CD1c-positive myeloid dendritic cell (primary cell): ENCODE measurements at regions not wholly inside any gene's neighbourhood (a gene's known extent, or its start where the extent isn't known, plus 50 kb on each side); places are given as distances from the start of the nearest gene placed in this dataset.

ENCODE experiments used
- DNase-seq: peaks from one replicate; pipeline ENCODE4 v3.0.0-alpha.2; 2016; ENCODE audit errors: extremely low spot score

DNA sequence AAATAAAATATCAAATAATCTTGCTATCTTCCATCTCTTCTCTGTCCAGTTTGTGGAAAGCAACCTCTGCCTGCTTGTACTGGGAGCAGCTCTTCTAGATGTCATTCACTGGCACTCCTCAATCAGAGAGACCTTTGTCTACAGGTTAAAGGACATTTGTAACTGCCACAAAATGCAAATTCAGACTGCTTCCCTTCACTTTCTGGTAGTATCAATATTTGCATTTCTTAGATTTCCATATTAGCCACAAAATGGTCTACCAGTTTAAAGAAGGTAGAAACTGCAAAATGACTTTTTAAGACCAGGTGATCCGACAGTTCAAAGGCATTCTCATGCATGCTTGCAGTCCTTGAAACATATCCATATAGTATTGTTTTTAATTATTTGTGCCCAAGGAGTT lies 51.7 kb upstream of the RCN1 start:
- DNase-seq = no peak

DNA sequence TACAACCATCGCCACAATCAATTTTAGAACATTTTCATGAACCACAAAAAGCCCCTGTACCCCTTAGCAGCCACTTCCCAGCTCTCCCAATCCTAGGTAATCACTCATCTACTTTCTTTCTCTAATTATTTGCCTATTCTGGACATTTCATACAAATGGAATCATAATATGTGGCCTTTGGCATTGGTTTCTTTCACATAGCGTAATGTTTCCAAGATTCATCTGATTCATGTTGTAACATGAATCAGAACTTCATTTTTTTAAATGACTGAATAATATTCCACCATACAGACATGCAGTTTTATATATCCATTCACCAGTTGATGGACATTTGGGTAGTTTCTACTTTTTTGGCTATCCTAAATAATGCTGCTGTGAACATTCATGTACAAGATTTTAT lies 56.2 kb upstream of the RCN1 start:
- DNase-seq = no peak

DNA sequence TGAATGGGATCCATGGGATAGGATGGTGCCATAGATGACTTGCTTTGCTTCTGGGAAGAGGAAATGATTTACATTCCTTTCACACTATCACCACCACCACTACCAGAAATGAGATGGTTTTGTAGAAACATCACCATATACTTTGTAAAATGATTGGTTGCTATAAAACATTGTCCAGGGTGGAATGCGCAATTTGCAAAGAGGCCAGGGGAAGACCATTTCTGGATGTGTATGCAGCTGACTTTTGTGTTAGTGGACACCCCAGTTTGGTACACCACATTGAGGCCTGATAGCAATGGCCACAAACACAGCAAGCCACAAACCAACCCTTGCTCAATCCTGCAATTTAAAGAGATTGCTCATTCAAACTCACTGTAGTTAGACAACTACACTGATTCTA lies 56.7 kb upstream of the RCN1 start:
- DNase-seq = no peak

DNA sequence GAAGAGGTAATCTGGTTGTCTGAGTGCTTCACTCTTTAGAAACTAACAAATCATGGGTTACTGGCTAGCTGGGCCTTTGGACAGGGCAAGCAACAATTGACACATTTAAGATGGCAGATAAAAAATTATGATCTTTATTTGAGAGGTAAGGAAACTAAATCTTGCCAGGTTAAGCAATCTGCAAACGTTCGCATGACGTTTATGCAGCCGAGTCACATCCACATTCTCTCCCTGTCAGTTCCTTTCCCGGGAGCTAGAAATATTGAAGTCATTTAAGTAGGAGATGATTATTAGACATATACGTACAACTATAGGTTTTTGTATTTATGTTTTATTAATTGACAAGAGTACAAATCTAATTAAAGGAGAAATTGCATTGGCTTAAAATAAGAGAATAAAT lies 57.4 kb upstream of the RCN1 start:
- DNase-seq = peak; percentile 5

DNA sequence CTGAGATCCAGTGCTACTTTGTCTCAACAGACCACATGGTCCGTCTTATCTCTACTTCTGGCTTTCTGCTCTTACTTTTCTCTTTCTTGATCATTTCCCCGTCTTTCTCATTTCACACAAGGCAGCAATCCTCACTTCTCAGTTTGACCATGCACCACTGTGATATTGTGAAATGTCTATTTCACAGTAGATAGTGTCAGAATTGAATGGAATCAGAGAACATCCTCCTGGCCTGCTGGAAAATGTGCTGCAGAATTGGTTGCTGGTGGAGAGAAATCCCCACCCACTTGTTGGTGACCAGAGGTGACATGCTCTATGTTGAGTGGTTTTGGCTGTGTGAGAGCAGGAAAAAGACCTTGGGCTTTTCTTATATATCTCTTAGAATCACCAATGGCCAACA lies 57.8 kb upstream of the RCN1 start:
- DNase-seq = peak; percentile 47

DNA sequence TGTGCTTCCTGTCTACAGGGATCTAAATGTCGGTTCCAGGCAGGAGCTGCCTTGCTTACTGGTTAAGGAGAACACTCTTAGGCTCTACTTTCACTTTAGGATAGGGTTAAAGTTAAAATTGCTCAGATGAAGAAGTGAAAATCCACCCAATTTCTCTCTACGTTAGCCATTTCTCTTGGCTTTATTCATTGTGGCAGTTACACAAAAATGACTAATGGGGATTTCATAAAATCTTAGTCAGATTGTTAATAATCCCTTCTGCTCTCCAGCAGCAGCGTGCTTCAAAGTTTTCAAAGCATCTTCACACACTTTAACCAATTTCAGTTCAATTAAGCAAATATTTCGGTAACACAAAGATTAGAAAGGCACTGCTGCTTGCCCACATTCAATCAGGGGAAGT lies 58.4 kb upstream of the RCN1 start:
- DNase-seq = peak; percentile 51

DNA sequence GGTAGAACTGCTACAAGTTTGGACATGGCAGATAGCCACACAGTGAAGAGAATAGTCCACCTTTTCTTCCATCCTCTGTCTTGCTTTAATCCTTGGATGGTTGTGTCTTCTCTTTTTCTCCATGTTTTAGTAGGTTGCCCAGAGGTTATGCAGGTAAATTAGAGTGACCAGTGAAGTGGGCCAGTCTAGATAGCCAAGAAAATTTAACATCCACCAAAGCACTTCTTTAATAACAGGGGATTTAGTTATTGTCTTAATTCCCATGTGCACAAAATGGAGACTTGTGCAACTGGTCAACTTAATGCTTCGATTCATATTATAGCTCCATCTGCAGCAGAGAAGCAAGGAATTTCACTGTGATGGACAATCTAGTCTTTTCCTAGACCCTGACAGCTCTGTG lies 58.8 kb upstream of the RCN1 start:
- DNase-seq = no peak

DNA sequence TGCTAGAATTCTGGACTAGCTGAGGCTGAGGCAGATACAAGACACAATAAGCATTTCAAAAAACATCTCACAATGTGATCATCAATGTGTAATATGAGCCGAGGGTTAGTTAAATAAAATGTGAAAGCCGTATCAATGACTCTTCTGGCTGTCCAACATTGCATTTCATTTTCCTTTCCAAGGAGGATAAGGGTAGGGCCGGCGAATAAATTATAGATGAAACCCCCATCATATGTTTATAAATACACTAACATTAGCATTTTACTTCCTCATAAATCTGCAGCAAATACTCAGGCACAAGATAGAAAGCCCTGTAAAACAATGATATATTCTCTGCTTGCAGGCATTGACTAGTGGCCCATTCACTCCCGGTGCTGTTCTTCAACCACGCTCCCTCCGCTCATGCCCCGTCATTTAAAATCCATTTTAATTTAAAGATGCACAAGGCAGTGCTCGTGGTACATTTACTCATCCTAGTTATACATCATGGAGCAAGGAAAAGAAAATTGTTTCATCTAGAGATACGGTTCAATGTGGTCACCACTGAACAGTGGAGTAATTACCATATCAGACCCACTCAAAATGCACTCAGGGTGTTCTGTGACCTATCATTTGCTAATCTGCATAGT lies 59.9 kb upstream of the RCN1 start:
- DNase-seq = no peak

DNA sequence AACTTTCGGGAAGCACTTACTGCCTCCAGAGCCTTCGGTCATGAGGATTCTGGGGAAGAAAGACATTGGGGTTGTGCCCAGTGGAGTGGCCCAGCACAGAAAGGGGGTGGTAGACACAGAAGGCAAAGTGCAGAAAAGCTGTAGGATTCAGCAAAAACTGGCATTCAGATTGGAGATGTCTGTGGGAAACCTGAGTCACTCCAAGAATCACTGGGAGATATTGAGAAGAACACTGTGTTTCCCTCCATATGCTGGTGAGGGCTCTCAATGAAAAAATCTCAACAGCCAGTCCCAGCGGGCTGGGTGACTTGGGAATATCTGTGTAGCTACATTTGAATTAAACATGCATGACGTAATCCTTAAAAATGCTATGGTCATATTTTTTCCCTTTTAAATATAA lies 61.2 kb upstream of the RCN1 start:
- DNase-seq = no peak

DNA sequence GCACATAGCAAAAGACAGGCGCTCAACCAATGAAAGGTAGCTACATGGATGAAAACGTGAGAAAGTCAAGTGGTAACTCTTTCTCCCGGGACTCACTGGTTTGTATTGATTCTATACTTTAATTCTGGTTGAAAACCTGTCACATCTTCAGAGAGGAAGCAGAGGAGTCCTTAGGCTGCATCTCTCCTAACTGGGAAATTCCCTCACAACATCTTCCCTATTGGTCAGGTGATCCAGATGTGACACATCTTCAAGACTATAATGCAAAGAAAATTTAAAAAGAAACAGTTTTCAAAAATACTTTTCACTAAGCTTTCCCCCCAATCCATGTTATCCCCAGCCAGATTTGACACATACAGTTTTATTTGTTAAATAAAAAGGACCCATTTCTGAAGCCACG lies 62.7 kb upstream of the RCN1 start:
- peak; percentile 17 for DNase-seq

DNA sequence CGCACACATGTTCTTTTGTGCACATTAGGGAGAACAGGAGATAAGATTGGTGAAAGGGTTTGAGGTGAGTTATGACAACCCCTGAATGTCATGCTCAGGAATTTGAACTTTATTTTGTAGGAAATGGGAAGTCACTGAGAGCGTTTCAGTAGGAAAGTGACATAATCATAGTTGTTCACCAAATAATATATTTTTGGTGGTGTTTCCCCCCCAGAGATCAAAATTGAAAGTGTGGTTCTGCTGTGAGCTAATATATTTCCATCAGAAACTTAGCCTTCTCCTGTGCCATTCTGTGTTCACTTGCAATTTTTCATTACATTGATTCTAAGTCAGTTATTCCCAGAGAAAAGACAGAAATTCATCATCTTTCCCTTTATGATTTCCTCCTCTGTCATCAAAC lies 64.1 kb upstream of the RCN1 start:
- DNase-seq = no peak

DNA sequence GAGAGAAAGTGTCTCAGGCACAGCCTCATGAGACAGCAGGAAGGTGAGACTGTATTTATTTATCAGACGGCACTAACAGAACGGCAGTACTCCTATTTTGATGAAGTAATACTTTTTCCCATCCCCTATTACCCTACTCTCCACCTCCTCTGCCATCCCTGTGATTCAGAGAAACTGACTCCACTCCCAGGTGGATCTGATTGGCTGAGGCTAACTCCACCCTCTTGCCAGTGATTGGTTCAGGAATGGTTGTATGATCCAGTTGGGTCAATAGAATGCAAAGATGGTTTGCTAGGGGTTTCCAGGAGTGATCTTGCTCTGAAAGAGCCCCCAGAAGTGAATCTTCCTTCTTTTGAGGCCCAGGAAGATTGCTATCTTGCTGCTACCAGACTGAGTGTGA lies 65.9 kb upstream of the RCN1 start:
- no peak for DNase-seq

DNA sequence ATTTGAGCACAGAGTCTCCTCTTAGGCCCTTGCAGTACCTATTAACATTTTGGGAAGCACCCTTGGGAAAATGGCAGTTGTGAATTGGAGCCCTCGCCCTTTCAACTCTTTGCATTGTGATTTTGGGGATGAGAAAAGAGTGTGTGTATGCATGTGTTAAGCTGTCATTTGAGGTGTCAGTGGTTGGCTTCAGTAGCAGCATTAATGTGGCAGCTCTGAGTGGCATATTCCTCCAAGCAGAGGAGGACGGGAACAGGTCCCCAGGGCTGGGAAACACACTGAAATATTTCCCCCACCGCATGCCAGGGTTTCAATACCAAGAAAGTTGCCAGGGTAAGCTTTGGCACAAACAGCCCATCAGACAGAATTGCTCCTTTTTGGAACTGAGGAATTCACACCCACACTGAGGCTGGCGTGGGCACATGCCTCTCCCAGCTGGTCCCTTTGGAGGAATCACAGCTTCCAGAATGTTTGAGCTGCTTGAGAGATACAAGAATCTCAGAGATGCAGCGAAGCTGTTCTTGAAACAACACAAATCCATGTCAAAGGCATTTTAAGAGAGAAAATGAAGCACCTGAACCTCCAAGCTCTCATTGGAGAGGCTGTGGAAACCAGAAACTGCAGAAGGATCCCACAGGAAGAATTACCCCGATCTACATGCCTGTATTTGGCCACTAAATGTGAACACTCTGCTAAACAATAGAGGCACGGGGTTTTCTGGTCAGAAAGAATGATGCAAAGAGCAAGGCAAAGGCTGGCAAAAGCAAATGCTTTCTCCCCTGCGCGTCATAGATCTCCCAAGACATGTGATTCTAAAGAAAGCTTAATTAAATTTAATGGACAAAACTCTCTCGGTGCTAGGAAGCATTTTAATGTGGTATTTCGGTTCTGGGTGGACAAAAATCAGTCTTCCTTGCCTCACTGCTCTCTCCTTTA lies 67.2 kb upstream of the RCN1 start:
- DNase-seq = no peak

DNA sequence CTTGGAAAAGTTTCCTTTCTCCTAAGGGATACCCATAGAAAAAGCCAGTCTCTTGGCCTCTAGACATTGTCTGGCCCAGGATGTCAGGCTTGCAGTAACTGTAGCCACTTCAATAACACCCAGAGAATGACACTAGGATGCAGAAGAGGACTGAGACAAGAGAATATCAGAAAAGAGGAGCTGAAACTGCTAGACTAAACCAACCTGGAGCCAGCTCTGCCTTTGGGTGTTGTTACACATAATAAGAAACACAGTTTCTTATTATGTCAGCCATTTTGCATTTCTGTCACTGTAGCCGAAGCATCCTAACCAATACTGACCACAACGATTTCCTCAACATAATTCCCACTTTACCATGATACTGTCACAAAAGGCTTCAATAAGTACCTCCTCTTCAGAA lies 72.2 kb upstream of the RCN1 start:
- DNase-seq = no peak

DNA sequence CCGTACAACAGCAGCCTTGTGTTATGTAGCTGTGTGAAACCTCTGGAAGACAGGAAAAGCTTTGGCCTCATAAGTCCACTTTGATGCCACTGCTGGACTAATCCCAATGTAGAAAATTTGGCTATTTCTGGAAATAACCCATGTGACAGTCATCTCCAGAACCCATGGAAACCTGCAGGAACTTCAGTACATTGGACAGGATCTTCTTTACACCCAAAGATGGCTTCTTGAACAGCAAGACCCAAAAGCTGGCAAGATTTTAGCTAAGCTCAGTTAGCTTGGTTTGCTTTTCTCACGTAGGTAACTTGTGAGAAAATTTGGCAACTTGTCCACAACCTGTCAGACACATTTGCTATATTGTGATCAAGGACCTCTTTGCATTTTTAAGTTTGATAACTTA lies 74.8 kb upstream of the RCN1 start:
- DNase-seq = no peak

DNA sequence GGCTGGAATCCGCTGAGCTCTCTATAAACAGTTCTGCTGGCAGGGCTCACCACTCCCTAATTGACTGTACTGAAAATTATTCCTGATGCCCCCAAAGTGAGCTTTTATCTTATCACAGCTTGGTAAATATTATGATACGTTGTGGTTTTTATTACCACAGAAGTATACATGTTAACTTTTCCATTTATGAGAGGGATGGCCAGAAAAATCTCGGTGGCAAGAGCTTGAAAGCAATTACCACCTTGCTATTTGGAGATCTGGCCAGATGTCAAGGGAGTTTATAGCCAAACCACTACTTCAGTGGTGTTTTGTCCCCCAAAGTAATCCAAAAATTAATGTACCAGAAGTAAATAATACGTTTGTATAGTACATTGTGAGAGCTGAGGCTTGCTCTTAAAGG lies 75.4 kb upstream of the RCN1 start:
- DNase-seq = no peak

DNA sequence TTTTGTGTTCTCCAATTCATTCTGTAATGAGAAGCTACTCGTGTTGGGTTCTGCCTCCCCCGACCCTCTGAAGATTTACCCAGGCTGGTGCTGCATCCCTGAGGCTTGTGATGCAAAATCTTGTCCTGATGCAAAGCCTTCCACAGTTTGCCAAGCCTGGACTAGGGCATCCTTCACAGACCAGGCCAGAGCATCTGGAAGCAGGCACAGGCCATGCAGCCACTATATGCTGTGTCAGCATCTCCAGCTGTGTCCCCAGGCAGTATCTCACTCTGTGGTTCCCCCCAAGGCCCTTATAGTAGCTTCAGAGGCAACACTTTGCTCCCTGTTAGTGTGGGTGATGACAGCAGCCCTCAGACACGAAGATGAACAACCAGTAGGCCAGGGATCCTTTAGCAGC lies 77.3 kb upstream of the RCN1 start:
- DNase-seq = no peak

DNA sequence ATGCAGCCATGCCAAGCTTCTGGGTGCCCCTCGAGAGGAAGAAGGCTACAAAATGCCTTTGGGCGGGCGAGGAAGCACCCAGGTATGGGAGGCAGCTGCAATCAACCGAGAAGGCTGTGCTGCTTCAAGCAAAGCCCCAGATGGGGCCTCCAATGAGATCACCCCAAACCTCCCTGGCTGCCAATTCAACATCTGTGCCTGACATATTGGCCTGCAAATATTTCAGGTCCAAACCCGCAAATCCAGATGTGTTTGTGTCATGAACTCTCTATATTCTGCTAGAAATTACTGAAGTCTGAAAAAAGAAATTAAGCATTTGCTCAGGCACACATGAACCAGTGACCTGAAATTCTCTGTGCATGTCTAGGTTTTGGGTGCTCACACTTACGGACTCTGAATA lies 78.8 kb upstream of the RCN1 start:
- no peak for DNase-seq

DNA sequence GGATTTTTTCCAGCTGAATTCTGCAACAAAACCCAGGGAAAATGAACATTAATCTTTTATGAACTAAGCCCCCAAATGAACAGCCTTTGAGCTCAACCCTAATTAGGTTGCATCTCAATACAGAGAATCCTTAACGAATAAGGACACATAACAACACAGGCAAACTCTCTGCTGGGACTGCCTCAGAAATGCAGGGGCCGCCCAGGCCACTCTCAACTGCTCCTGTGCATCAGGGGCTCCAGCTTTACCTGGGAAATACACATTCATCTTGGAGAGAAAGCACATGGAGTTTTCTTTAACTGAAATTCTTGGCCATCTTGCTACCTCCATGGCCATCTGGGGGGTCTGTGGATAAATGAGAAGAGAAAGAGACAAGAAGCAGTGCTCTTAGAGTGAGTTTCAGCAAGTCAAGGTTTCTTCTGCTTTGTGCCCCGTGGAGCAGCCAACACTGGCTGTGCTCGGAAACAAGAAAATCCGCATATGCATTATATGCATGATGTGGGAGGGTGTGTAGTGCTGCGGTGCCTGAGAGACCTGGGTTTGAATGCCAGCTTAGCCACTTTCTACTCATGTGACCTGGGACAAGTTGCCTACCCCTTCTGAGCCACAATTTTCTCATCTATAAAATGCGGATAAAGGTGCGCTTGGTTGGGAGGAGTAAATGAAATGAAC lies 81.9 kb upstream of the RCN1 start:
- DNase-seq = no peak

DNA sequence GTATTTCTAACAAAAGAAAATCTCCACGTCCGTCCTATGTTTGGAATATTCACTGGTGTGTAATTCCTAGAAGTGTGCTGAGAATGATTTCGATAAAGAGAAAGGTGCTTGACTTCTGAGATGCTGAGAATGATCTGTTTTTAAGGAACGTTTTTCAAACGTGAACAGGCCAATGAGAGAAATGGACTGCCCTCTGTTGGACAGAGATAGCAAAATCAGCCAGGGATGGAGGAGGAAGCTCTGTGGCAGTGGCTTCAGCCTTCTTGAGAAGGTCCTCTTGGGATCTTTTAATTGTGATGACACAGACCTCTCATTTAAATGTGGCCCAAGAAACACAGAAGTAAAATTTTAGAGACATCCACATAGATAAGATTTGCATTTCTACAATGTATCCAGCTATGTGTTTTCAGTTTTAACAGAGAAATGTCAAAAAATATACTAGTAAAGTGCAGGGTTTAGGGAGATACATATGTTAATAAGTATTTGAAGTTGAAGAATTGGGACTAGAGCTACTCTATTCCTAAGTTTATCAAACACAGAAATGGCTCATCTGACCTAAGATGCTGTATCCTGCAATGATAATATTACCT lies 84.0 kb upstream of the RCN1 start:
- DNase-seq = peak; percentile 48

DNA sequence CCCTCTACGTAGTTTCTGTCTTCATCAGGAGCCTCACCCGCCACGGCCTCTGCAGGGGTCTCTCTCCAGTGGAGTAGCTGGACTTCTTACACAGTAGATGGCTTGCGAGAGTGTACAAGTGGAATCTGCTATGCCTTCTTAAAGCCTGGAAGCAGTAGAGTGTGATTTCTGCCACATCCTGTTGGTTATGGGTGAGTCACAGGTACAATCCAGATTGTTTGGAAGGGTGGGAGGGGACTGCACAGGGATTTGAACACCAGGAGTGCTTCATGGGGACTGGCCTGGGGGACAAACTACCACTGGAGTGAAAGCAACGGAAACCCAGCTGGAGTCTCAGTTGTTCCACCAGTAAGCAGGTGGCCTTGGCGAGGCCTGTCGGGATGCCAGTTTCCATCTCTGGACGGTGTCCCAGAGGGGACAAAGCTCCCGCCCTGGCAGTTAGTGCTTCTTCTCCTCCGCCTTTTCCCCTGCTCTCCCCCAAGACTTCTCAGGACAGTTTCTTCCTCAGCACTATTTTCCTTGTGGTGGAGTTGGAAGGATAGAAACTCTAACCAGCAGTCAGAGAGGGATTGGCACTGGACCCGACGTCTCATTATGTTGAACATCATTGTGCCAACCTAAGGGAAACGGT lies 85.0 kb upstream of the RCN1 start:
- no peak for DNase-seq

DNA sequence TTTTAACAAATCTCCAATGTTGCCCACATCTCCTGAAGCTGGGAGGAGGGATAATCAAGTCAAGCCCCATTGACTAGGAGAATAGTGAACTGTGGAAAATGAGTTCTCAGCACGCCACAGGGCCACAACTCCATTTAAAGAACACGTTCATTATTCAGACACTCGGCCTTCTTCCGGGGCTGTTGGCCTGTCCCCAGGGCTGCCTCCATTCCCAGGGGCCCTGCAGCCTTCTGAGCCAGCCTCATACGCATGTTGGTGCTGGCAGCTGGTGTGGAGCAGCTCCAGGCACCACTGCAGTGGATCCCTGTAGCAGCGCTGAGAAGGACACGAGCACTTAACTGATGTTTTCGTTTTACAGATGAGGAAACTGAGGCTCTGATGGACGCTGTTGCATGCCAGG lies 87.5 kb upstream of the RCN1 start:
- no peak for DNase-seq
